ENCODE measurements at regions not wholly inside any gene's neighbourhood (a gene's known extent, or its start where the extent isn't known, plus 50 kb on each side); places are given as distances from the start of the nearest gene placed in this dataset.

GRCh38 chr19:46947866-46948265 is 71.8 kb upstream of the NPAS1 start:
- H3K27ac Mint-ChIP-seq, result no peak overlapping the region
- ChIA-PET CTCF (no interaction called here), POLR2A (interaction anchor here (0.6 to 1.0 kb wide), 2 partner anchors 28 to 73 kb away, joined by 3 read pairs; no protein-coding TSS in a partner anchor)
- no peaks in the 10 kb centered on the region for H3K27me3 Mint-ChIP-seq
- H3K4me1 Mint-ChIP-seq, result peaks cover 52% of the 10 kb centered on the region
- peaks cover 53% of the 10 kb centered on the region for H3K36me3 Mint-ChIP-seq (ENCODE audit: low read depth)
- DNase-seq, result no peak
- no peaks in the 10 kb centered on the region for H3K9me3 Mint-ChIP-seq
- H3K4me3 Mint-ChIP-seq, result no peak overlapping the region

- peak overlapping the region; percentile 71 for H3K27ac Mint-ChIP-seq
These were observed 69.0 kb upstream of the NPAS1 start for GRCh38 chr19:46950526-46951170.

DNA sequence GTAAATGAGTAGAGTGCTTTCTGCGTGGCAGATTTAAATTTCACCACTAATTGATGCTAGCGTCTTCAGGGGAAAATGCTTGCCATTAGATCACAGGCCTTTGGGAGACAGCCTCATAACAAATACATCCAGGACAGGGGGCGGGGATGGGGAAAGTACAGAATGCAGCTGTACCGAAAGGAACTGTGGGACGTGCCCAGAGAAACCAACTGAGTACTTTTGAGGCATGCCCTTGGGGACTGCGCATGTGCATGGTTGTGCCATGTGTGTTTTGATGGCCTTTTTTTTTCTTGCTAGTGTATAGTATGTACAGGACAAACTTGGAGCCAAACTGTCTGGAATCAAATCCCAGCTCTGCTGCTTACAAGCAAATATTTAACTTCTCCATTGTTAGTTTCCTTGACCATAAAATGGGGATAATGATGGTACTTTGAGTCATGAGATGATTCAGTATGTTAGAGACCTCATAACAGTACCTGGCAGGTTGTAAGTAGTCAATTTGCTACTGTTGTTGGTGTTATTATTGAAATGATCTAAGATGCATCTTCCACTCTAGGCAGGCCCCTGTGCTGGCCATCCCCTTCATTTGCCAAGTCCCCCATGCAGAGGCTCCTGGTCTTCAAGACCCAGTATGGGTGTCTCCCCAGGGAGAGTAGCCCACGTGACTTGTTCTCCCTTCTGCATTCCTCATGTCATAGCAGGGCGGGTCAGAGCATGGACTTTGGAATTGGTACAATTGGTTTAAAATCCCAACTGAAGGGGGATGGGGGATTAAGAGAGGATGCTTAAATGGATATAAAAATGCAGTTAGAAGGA is 68.3 kb upstream of the NPAS1 start:
- no peaks in the 10 kb centered on the region for H3K27me3 Mint-ChIP-seq
- no peak overlapping the region for H3K4me3 Mint-ChIP-seq
- peaks cover 58% of the 10 kb centered on the region for H3K36me3 Mint-ChIP-seq (ENCODE audit: low read depth)
- no peak for DNase-seq
- ChIA-PET POLR2A (no interaction called here), CTCF (interaction anchor here (1.0 kb wide), 1 partner anchor 38 kb away, joined by 3 read pairs; no protein-coding TSS in a partner anchor)
- H3K27ac Mint-ChIP-seq, result peak overlapping the region; percentile 71
- H3K9me3 Mint-ChIP-seq, result no peaks in the 10 kb centered on the region
- peaks cover 70% of the 10 kb centered on the region for H3K4me1 Mint-ChIP-seq

More at GRCh38 chr19:46950526-46951170, 69.0 kb upstream of the NPAS1 start:
- CTCF ChIA-PET, result interaction anchor here (1.0 kb wide), 2 partner anchors 38 to 83 kb away, joined by 3 read pairs; no protein-coding TSS in a partner anchor
- Mint-ChIP-seq H3K4me3 (no peak overlapping the region), H3K9me3 (no peaks in the 10 kb centered on the region), H3K27me3 (no peaks in the 10 kb centered on the region), H3K36me3 (ENCODE audit: low read depth) (peaks cover 58% of the 10 kb centered on the region), H3K4me1 (peaks cover 68% of the 10 kb centered on the region)
- POLR2A ChIA-PET, result no interaction called here
- peak; percentile 24 for DNase-seq

- Mint-ChIP-seq H3K4me3 (no peak overlapping the region), H3K27ac (peak overlapping the region; percentile 99), H3K27me3 (no peaks in the 10 kb centered on the region), H3K36me3 (ENCODE audit: low read depth) (peaks cover 53% of the 10 kb centered on the region), H3K4me1 (peaks cover 78% of the 10 kb centered on the region), H3K9me3 (no peaks in the 10 kb centered on the region)
- POLR2A ChIA-PET, result interaction anchor here (1.0 to 5.1 kb wide), 4 partner anchors 11 to 24 kb away, joined by 3 to 20 read pairs (median 4); no protein-coding TSS in a partner anchor
- CTCF ChIA-PET, result interaction anchor here (1.2 kb wide), 1 partner anchor 23 kb away, joined by 7 read pairs; no protein-coding TSS in a partner anchor
- no peak for DNase-seq
These were observed 66.8 kb upstream of the NPAS1 start for GRCh38 chr19:46952874-46953273.

- Mint-ChIP-seq H3K27me3 (no peaks in the 10 kb centered on the region), H3K27ac (peak overlapping the region; percentile 99), H3K9me3 (no peaks in the 10 kb centered on the region), H3K36me3 (ENCODE audit: low read depth) (peaks cover 46% of the 10 kb centered on the region), H3K4me1 (peaks cover 84% of the 10 kb centered on the region), H3K4me3 (peak overlapping the region; percentile 75)
- CTCF ChIA-PET, result interaction anchor here (0.6 to 2.7 kb wide), 11 partner anchors 13 to 1958 kb away, joined by 3 to 13 read pairs (median 4); no protein-coding TSS in a partner anchor
- no peak for DNase-seq
- POLR2A ChIA-PET, result interaction anchor here (0.7 to 5.1 kb wide), 19 partner anchors 8 to 167 kb away, joined by 3 to 27 read pairs (median 9); partner anchors contain the start of genes ARHGAP35, SLC1A5 and ZC3H4
These were observed 65.6 kb upstream of the NPAS1 start for GRCh38 chr19:46953955-46954501.

GRCh38 chr19:46954502-46954992 is 65.1 kb upstream of the NPAS1 start:
- peaks cover 44% of the 10 kb centered on the region for H3K36me3 Mint-ChIP-seq (ENCODE audit: low read depth)
- no peaks in the 10 kb centered on the region for H3K9me3 Mint-ChIP-seq
- DNase-seq, result peak; percentile 35
- H3K4me1 Mint-ChIP-seq, result peaks cover 81% of the 10 kb centered on the region
- peak overlapping the region; percentile 99 for H3K27ac Mint-ChIP-seq
- POLR2A ChIA-PET, result interaction anchor here (0.7 to 5.1 kb wide), 21 partner anchors 9 to 271 kb away, joined by 3 to 27 read pairs (median 8); partner anchors contain the start of genes ARHGAP35, SLC1A5, TMEM160 and ZC3H4
- H3K27me3 Mint-ChIP-seq, result no peaks in the 10 kb centered on the region
- H3K4me3 Mint-ChIP-seq, result peak overlapping the region; percentile 75
- CTCF ChIA-PET, result interaction anchor here (0.9 to 2.7 kb wide), 15 partner anchors 11 to 290 kb away, joined by 3 to 13 read pairs (median 4); partner anchors contain the start of gene ARHGAP35

DNA sequence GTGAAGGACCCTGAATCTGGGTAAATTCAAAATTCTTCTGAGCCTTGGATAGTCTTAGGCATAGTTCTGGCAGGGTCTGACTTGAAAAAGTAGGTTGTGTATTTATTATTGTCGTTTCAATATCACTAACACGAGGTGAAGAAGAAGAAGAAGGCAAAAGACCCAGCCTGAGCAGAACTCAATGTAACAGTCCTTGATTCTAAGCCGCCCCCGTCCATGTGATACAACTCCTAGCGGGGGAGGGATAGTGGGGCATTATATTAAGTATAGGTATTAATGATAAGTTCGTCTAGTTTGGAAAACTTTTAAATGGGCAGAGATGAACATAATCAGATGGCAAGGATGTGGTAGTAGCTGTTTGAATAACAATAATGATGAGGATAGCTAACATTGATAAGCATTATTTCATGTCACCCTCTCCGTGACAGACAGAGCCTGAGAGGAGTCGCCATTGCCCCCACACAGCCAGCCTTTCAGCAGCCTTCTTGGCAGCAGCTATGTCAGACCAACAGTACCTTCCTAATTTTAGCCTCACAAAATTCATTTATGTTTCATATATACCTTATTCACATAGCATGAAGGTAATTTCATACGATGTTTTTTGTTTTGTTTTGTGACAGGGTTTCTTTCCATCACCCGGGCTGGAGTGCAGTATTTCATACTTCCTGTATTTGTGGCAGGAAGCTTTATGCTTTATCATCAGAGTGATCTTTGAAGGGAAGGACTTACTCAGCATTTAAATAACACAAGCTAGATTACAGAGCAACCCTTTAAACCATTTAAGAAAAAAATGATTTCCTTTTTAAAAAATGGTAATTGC is 64.4 kb upstream of the NPAS1 start:
- Mint-ChIP-seq H3K4me1 (peaks cover 79% of the 10 kb centered on the region), H3K9me3 (no peaks in the 10 kb centered on the region), H3K36me3 (ENCODE audit: low read depth) (peaks cover 45% of the 10 kb centered on the region), H3K4me3 (peak overlapping the region; percentile 75), H3K27ac (peak overlapping the region; percentile 99), H3K27me3 (no peaks in the 10 kb centered on the region)
- DNase-seq, result peak; percentile 49
- ChIA-PET POLR2A (interaction anchor here (0.6 to 5.1 kb wide), 26 partner anchors 9 to 270 kb away, joined by 3 to 27 read pairs (median 6); partner anchors contain the start of genes ARHGAP35, SLC1A5, TMEM160 and ZC3H4), CTCF (interaction anchor here (0.7 to 2.7 kb wide), 16 partner anchors 10 to 289 kb away, joined by 3 to 13 read pairs (median 4); partner anchors contain the start of gene ARHGAP35)

DNA sequence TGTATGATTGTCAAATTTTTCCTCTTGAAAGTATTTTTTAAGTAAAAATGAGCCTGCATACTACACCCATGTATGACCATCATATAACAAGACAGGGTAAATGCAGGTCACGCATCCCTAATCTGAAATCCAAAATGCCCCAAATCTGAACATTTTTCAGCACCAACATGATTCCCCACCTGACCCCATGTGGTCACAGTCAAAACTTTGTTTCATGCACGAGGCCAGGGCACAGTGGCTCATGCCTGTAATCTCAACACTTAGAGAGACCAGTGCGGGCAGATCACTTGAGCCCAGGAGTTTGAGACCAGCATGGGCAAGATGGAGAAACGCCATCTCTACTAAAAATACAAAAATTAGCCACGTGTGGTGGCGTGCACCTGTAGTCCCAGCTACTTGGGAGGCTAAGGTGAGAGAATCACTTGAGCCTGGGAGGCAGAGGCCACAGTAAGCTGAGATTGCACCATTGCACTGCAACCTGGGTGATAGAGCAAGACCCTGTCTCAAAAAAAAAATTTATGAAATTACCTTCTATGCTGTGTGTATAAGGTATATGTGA is 63.7 kb upstream of the NPAS1 start:
- H3K27me3 Mint-ChIP-seq, result no peaks in the 10 kb centered on the region
- POLR2A ChIA-PET, result interaction anchor here (0.6 to 5.1 kb wide), 22 partner anchors 8 to 269 kb away, joined by 3 to 27 read pairs (median 8); partner anchors contain the start of genes ARHGAP35, SLC1A5, TMEM160 and ZC3H4
- peak; percentile 47 for DNase-seq
- H3K36me3 Mint-ChIP-seq (ENCODE audit: low read depth), result peaks cover 39% of the 10 kb centered on the region
- peaks cover 74% of the 10 kb centered on the region for H3K4me1 Mint-ChIP-seq
- peak overlapping the region; percentile 99 for H3K27ac Mint-ChIP-seq
- no peaks in the 10 kb centered on the region for H3K9me3 Mint-ChIP-seq
- H3K4me3 Mint-ChIP-seq, result peak overlapping the region; percentile 75
- CTCF ChIA-PET, result interaction anchor here (0.7 to 2.7 kb wide), 14 partner anchors 10 to 632 kb away, joined by 3 to 13 read pairs (median 4); partner anchors contain the start of gene ARHGAP35

DNA sequence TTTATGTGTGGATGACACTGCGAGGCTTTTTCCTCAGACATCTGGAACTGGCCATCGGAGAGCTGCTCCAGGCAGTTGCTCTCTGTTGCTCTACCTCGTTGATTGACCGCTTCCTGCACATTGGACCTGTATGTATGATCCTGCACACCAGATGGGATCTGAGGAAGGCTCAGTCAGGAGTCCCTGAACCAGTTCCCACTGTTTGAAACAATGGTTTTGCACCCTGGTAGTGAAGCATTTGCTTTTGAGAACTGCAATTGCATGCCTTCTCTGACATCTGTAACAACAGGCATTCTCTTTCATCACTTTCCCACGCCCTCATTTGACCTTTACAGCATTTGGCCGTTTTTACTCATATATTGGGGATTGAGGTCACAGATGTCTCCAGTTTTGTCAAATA is 61.1 kb upstream of the NPAS1 start:
- Mint-ChIP-seq H3K4me1 (peaks cover 72% of the 10 kb centered on the region), H3K4me3 (no peak overlapping the region), H3K27me3 (no peaks in the 10 kb centered on the region), H3K9me3 (no peaks in the 10 kb centered on the region), H3K36me3 (ENCODE audit: low read depth) (peaks cover 31% of the 10 kb centered on the region), H3K27ac (peak overlapping the region; percentile 65)
- no peak for DNase-seq
- ChIA-PET CTCF (no interaction called here), POLR2A (no interaction called here)

DNA sequence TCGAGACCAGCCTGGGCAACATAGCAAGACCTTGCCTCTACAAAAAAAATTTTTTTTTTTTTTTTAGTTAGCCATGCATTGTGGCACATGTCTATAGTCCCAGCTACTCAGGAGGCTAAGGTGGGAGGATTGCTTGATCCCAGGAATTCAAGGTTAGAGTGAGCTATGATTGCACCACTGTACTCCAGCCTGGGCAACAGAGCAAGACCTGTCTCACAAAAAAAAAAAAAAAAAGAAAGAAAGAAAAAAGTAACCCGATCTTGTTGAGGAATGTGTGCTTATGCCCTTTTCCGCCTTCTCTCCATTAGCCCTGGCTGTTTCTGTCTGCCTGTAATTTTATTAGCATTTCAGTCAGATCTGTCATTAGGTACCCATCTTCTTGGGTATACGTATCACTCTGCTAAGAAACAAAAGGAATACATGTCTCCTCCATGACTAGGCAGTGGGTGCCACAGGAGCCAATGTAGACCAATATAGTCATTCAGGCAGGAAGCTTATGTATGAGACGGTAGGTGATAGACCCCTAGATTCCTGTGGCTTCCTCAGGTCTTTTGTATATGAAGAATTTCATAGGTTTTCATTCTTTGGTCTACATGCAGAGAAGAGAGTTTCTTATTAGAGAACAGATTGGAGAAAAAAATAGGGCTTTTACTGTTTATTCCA is 59.6 kb upstream of the NPAS1 start:
- Mint-ChIP-seq H3K4me1 (peaks cover 66% of the 10 kb centered on the region), H3K27ac (peak overlapping the region; percentile 12)
- CTCF ChIA-PET, result no interaction called here

GRCh38 chr19:46962030-46962570 is 57.5 kb upstream of the NPAS1 start:
- POLR2A ChIA-PET, result no interaction called here
- Mint-ChIP-seq H3K36me3 (ENCODE audit: low read depth) (peaks cover 38% of the 10 kb centered on the region), H3K27ac (peak overlapping the region; percentile 89), H3K4me3 (no peak overlapping the region), H3K27me3 (no peaks in the 10 kb centered on the region), H3K9me3 (no peaks in the 10 kb centered on the region), H3K4me1 (peaks cover 64% of the 10 kb centered on the region)
- CTCF ChIA-PET, result interaction anchor here (0.6 kb wide), 1 partner anchor 72 kb away, joined by 3 read pairs; no protein-coding TSS in a partner anchor
- no peak for DNase-seq

More for the DNA sequence above, 59.6 kb upstream of the NPAS1 start:
- POLR2A ChIA-PET, result no interaction called here
- DNase-seq, result no peak
- Mint-ChIP-seq H3K9me3 (no peaks in the 10 kb centered on the region), H3K36me3 (ENCODE audit: low read depth) (peaks cover 30% of the 10 kb centered on the region), H3K27me3 (no peaks in the 10 kb centered on the region), H3K4me3 (no peak overlapping the region)
